ENCODE measurements at regions not wholly inside any gene's neighbourhood (a gene's known extent, or its start where the extent isn't known, plus 50 kb on each side); places are given as distances from the start of the nearest gene placed in this dataset.
"Not testable (repeated sequence)": the region's sequence is repeated elsewhere in the genome, so short reads cannot be mapped to it uniquely, and the experiment has no call there.

GRCh38 chrX:113019958-113020357, 179.3 kb upstream of the AMOT start:
- no peak for DNase-seq

- DNase-seq, result no peak
Measured at GRCh38 chrX:113009837-113010236, 169.2 kb upstream of the AMOT start.

- DNase-seq, result no peak
Measured at GRCh38 chrX:113009029-113009428, 168.4 kb upstream of the AMOT start.

- no peak for DNase-seq
Measured at GRCh38 chrX:113001836-113002235, 161.2 kb upstream of the AMOT start.

- no peak for DNase-seq
Measured at GRCh38 chrX:112997991-112998390, 157.4 kb upstream of the AMOT start.

GRCh38 chrX:112991801-112992200, 151.2 kb upstream of the AMOT start:
- DNase-seq, result no peak

GRCh38 chrX:112979879-112980278, 139.2 kb upstream of the AMOT start:
- no peak for DNase-seq

- no peak for DNase-seq
Measured at GRCh38 chrX:112968351-112969133, 127.9 kb upstream of the AMOT start.

GRCh38 chrX:112967903-112968302, 127.3 kb upstream of the AMOT start:
- no peak for DNase-seq

- no peak for DNase-seq
Measured at GRCh38 chrX:112967341-112967740, 126.7 kb upstream of the AMOT start.

GRCh38 chrX:112961981-112962380, 121.3 kb upstream of the AMOT start:
- no peak for DNase-seq

- no peak for DNase-seq
Measured at GRCh38 chrX:112947981-112948615, 107.5 kb upstream of the AMOT start.

GRCh38 chrX:112946227-112946626, 105.6 kb upstream of the AMOT start:
- no peak for DNase-seq

GRCh38 chrX:112945826-112946225, 105.2 kb upstream of the AMOT start:
- no peak for DNase-seq

- no peak for DNase-seq
Measured at GRCh38 chrX:112941209-112941837, 100.7 kb upstream of the AMOT start.

- DNase-seq, result no peak
Measured at GRCh38 chrX:112935029-112935428, 94.4 kb upstream of the AMOT start.

GRCh38 chrX:112931900-112932299, 91.3 kb upstream of the AMOT start:
- DNase-seq, result no peak

- DNase-seq, result no peak
Measured at GRCh38 chrX:112931478-112931877, 90.8 kb upstream of the AMOT start.

GRCh38 chrX:112923381-112923780, 82.8 kb upstream of the AMOT start:
- DNase-seq, result not testable (repeated sequence)

GRCh38 chrX:112913807-112914206, 73.2 kb upstream of the AMOT start:
- no peak for DNase-seq

- no peak for DNase-seq
Measured at GRCh38 chrX:112910418-112910817, 69.8 kb upstream of the AMOT start.

GRCh38 chrX:112901869-112902725, 61.5 kb upstream of the AMOT start:
- DNase-seq, result no peak

- no peak for DNase-seq
Measured at GRCh38 chrX:112896051-112896450, 55.4 kb upstream of the AMOT start.
